ENCODE measurements at regions not wholly inside any gene's neighbourhood (a gene's known extent, or its start where the extent isn't known, plus 50 kb on each side); places are given as distances from the start of the nearest gene placed in this dataset.

GRCh38 chr3:139265131-139266016, 78.4 kb upstream of the MRPS22 start (continued):
- TF ChIP-seq, protein P1, sequence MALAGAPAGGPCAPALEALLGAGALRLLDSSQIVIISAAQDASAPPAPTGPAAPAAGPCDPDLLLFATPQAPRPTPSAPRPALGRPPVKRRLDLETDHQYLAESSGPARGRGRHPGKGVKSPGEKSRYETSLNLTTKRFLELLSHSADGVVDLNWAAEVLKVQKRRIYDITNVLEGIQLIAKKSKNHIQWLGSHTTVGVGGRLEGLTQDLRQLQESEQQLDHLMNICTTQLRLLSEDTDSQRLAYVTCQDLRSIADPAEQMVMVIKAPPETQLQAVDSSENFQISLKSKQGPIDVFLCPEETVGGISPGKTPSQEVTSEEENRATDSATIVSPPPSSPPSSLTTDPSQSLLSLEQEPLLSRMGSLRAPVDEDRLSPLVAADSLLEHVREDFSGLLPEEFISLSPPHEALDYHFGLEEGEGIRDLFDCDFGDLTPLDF (CRISPR knock-in tag; IDR thresholded peaks at IDR 0.05) = no peak

DNA sequence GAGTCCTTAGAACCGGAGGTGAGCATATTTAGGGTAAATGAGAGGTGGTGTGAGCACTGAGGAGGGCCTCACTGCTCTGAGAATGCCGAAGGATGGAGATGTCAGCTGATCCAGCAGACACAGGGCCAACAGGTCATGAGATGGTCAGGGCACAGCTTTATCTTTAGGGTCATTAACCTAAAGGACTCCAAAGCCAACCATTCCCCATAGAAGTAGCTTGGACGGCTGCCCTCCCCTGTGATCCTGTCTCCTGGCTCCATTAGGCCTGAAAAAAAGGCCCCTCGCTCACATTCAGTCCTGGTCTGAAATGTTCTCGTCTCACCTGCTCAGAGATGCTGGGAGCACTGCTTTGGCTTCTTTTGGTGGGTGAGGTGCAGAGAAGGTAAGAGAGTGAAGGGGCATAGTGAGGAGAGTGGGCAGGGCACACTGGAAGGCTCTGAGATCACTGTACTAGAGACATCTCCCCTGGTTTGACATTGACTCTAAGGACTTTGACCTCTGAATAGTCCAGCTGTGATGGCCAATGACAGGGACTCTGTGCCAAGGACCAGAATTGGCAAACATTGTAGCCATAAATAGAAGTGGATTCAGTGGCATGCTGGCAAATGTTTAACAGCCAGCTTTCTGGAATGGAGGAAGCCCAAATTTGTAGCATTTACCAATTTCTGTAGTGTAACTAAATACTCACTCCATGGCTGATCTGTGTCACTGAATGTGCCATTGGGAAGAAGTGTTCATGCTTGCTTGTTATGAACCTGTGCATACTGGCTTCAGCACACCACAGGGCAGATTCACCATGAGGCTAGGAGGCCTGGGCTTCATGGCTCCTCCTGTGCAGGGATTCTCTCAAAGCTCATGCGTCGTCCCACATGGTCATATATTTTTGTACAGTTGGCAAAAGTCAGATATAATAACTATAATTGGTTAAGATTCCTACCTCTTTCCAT, 76.2 kb upstream of the MRPS22 start:
- H3K27me3 ChIP-seq (ENCODE audit: control insufficient read depth in 2 of 2, insufficient read depth in 2 of 2, low read length in 2 of 2) = no peaks in the 10 kb centered on the region
- DNase-seq (ENCODE audit: extremely low read depth in 1 of 4, low spot score in 3 of 4) = no peak
- no peak overlapping the region for H3K9ac ChIP-seq (ENCODE audit: insufficient read depth in 1 of 2, low read depth in 2 of 2, low read length in 2 of 2)
- H2AFZ ChIP-seq (ENCODE audit: low read depth, low read length) = no peak overlapping the region
- H3K4me1 ChIP-seq (replicated peaks in 1 of 2; ENCODE audit: control insufficient read depth in 2 of 2, insufficient read depth in 2 of 2, low read length in 2 of 2) = no peaks in the 10 kb centered on the region; a peak in 1 of 5 replicates
- no peaks in the 10 kb centered on the region for H3K9me1 ChIP-seq (ENCODE audit: control insufficient read depth, insufficient read depth, low read length)
- ChIA-PET CTCF (ENCODE audit: low intra/inter-chr PET ratio) (no interaction called here), POLR2A (interaction anchor here (0.6 to 1.3 kb wide), 2 partner anchors 9 to 965 kb away, joined by 3 to 4 read pairs; no protein-coding TSS in a partner anchor)
- no peak overlapping the region for H3K27ac ChIP-seq (ENCODE audit: extremely low read depth, low read depth, low read length)
- no peaks in the 10 kb centered on the region for H3K9me3 ChIP-seq (replicated peaks; ENCODE audit: control insufficient read depth, insufficient read depth, low read depth, low read length)
- no peaks in the 10 kb centered on the region for H4K20me1 ChIP-seq (replicated peaks; ENCODE audit: control insufficient read depth, insufficient read depth, low read length)
- no TSS peak for BruUV-seq (replicated peaks)
- FAIRE-seq = peak; percentile 77
- no peaks in the 10 kb centered on the region for H3K79me2 ChIP-seq (ENCODE audit: control insufficient read depth, insufficient read depth, low read length)
- H3K4me2 ChIP-seq (ENCODE audit: insufficient read depth, low read length) = no peak overlapping the region
- no peak overlapping the region for H3K4me3 ChIP-seq
- in situ Hi-C loops (cut with MboI) = no loop called here
- intact Hi-C loops (cut with micrococcal nuclease) = no loop called here
- 28% methylated on average over 7 of the region's 7 CpGs for WGBS (ENCODE audit: insufficient coverage, low coverage, missing lambda C conversion rate)
- H3K36me3 ChIP-seq (ENCODE audit: control insufficient read depth, insufficient read depth, low read length) = no peaks in the 10 kb centered on the region
- ATAC-seq = no peak
- TF ChIP-seq ZNF639 (CRISPR knock-in tag; conservative IDR thresholded peaks at IDR 0.05 in 1 of 2, IDR thresholded peaks at IDR 0.05 in 1 of 2) = no peak
